ENCODE measurements at regions not wholly inside any gene's neighbourhood (a gene's known extent, or its start where the extent isn't known, plus 50 kb on each side); places are given as distances from the start of the nearest gene placed in this dataset.

- TF ChIP-seq, protein P1, sequence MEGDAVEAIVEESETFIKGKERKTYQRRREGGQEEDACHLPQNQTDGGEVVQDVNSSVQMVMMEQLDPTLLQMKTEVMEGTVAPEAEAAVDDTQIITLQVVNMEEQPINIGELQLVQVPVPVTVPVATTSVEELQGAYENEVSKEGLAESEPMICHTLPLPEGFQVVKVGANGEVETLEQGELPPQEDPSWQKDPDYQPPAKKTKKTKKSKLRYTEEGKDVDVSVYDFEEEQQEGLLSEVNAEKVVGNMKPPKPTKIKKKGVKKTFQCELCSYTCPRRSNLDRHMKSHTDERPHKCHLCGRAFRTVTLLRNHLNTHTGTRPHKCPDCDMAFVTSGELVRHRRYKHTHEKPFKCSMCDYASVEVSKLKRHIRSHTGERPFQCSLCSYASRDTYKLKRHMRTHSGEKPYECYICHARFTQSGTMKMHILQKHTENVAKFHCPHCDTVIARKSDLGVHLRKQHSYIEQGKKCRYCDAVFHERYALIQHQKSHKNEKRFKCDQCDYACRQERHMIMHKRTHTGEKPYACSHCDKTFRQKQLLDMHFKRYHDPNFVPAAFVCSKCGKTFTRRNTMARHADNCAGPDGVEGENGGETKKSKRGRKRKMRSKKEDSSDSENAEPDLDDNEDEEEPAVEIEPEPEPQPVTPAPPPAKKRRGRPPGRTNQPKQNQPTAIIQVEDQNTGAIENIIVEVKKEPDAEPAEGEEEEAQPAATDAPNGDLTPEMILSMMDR (IDR thresholded peaks at IDR 0.05; ENCODE audit: extremely low read depth in 1 of 2, insufficient read depth in 1 of 2, low read depth in 1 of 2, low read length in 2 of 2) = no peak
- no peak for TF ChIP-seq MAX (IDR thresholded peaks at IDR 0.05; ENCODE audit: insufficient read depth, insufficient read length)
- TF ChIP-seq POLR2A (IDR thresholded peaks at IDR 0.05; ENCODE audit: low read depth, low read length) = no peak
- TF ChIP-seq POLR2AphosphoS5 (IDR thresholded peaks at IDR 0.05; ENCODE audit: insufficient read depth, low read depth, low read length) = no peak
- no peak for TF ChIP-seq JUN (IDR thresholded peaks at IDR 0.05; ENCODE audit: borderline replicate concordance, insufficient read depth, insufficient read length, low read depth)
Measured at GRCh38 chr18:42513441-42513840, 558.4 kb downstream of the PIK3C3 start.

All from endothelial cell of umbilical vein (primary cell).